ENCODE measurements at regions not wholly inside any gene's neighbourhood (a gene's known extent, or its start where the extent isn't known, plus 50 kb on each side); places are given as distances from the start of the nearest gene placed in this dataset.

GRCh38 chr2:147634826-147635225 lies 210.0 kb upstream of the ACVR2A start:
- TF ChIP-seq CTCF (conservative IDR thresholded peaks at IDR 0.05; ENCODE audit: low read depth in 2 of 2) = no peak
- no peak for TF ChIP-seq EZH2phosphoT487 (IDR thresholded peaks at IDR 0.05; ENCODE audit: unreplicated experiment)
- TF ChIP-seq CREB1 (CRISPR knock-in tag; IDR thresholded peaks at IDR 0.05; ENCODE audit: low read depth) = no peak
- TF ChIP-seq NANOG (IDR thresholded peaks at IDR 0.05; ENCODE audit: borderline replicate concordance) = no peak
- no peak for TF ChIP-seq STAT1 (IDR thresholded peaks at IDR 0.05; ENCODE audit: unreplicated experiment)
- no peak for TF ChIP-seq POLR2AphosphoS5 (IDR thresholded peaks at IDR 0.05; ENCODE audit: low read depth)
- no peak for TF ChIP-seq JUNB (IDR thresholded peaks at IDR 0.05; ENCODE audit: unreplicated experiment)
- ATAC-seq (no peak), DNase-seq (ENCODE audit: low spot score) (no peak)
- 0 out of 2 replicates have a peak, but pooled peaks cover 22% of the 10 kb centered on the region for H3K9me2 ChIP-seq (ENCODE audit: insufficient read depth)
- no peaks in the 10 kb centered on the region for H3K4me1 Mint-ChIP-seq
- H3K27me3 ChIP-seq (ENCODE audit: insufficient read depth) = no peaks in the 10 kb centered on the region
- H3K36me3 ChIP-seq (ENCODE audit: insufficient read depth) = no peaks in the 10 kb centered on the region
- H3F3A ChIP-seq (replicated peaks; ENCODE audit: low read depth) = no peaks in the 10 kb centered on the region
- no peaks in the 10 kb centered on the region for H4K20me1 ChIP-seq (replicated peaks; ENCODE audit: insufficient read depth)
- H3K27ac Mint-ChIP-seq = no peak overlapping the region
- no peaks in the 10 kb centered on the region for H3K9me3 Mint-ChIP-seq
- no peaks in the 10 kb centered on the region for H3K36me3 Mint-ChIP-seq (ENCODE audit: low read depth)
- H3K27ac ChIP-seq (ENCODE audit: low read depth) = no peak overlapping the region
- H3K4me3 ChIP-seq = no peak overlapping the region
- peaks cover 3% of the 10 kb centered on the region for H3K27me3 Mint-ChIP-seq (ENCODE audit: insufficient read depth, low read depth, poor library complexity)
- no peaks in the 10 kb centered on the region for H3K79me2 ChIP-seq (replicated peaks; ENCODE audit: insufficient read depth)
- H3K4me2 ChIP-seq = no peak overlapping the region
- no peak overlapping the region for H3K4me3 Mint-ChIP-seq
- H3K4me1 ChIP-seq (ENCODE audit: insufficient read depth) = no peaks in the 10 kb centered on the region
- no peak overlapping the region for H2AFZ ChIP-seq

- no peak overlapping the region for H2AFZ ChIP-seq
- H3K27ac Mint-ChIP-seq = no peak overlapping the region
- no peak overlapping the region for H3K4me3 ChIP-seq
- no peaks in the 10 kb centered on the region for H3F3A ChIP-seq (replicated peaks; ENCODE audit: low read depth)
- H3K36me3 Mint-ChIP-seq (ENCODE audit: low read depth) = no peaks in the 10 kb centered on the region
- TF ChIP-seq ZNF114 (CRISPR knock-in tag; IDR thresholded peaks at IDR 0.05) = no peak
- TF ChIP-seq EZH2 (IDR thresholded peaks at IDR 0.05; ENCODE audit: low read depth, unreplicated experiment) = no peak
- TF ChIP-seq POLR2AphosphoS5 (IDR thresholded peaks at IDR 0.05; ENCODE audit: low read depth) = no peak
- TF ChIP-seq ETS1 (IDR thresholded peaks at IDR 0.05) = no peak
- TF ChIP-seq EZH2phosphoT487 (IDR thresholded peaks at IDR 0.05; ENCODE audit: unreplicated experiment) = no peak
- no peak for TF ChIP-seq ZNF331 (CRISPR knock-in tag; IDR thresholded peaks at IDR 0.05; ENCODE audit: low read depth)
- 0 out of 2 replicates have a peak, but pooled peaks cover 22% of the 10 kb centered on the region for H3K9me2 ChIP-seq (ENCODE audit: insufficient read depth)
- no peaks in the 10 kb centered on the region for H3K9me3 Mint-ChIP-seq
- no peaks in the 10 kb centered on the region for H3K27me3 ChIP-seq (ENCODE audit: insufficient read depth)
- no peaks in the 10 kb centered on the region for H3K36me3 ChIP-seq (ENCODE audit: insufficient read depth)
- H3K4me3 Mint-ChIP-seq = no peak overlapping the region
- no peak overlapping the region for H3K4me2 ChIP-seq
- no peaks in the 10 kb centered on the region for H4K20me1 ChIP-seq (replicated peaks; ENCODE audit: insufficient read depth)
- H3K79me2 ChIP-seq (replicated peaks; ENCODE audit: insufficient read depth) = no peaks in the 10 kb centered on the region
- H3K27ac ChIP-seq (ENCODE audit: low read depth) = no peak overlapping the region
- no peaks in the 10 kb centered on the region for H3K4me1 ChIP-seq (ENCODE audit: insufficient read depth)
- no peak for DNase-seq (ENCODE audit: low spot score)
- no peak for ATAC-seq
- H3K4me1 Mint-ChIP-seq = no peaks in the 10 kb centered on the region
- H3K27me3 Mint-ChIP-seq (ENCODE audit: insufficient read depth, low read depth, poor library complexity) = peaks cover 2% of the 10 kb centered on the region
Observed at GRCh38 chr2:147632198-147632597, 212.6 kb upstream of the ACVR2A start.

Measured in GM23338 (cell line).